GM12873 (cell line): ENCODE measurements at regions not wholly inside any gene's neighbourhood (a gene's known extent, or its start where the extent isn't known, plus 50 kb on each side); places are given as distances from the start of the nearest gene placed in this dataset.

Source experiments
- TF ChIP-seq, protein P1 (sequence below): IDR thresholded peaks from 2 replicates; pipeline ENCODE4 v1.5.1; 2012; ENCODE audit warnings: low read depth, mild to moderate bottlenecking, moderate library complexity, low read length, control low read depth; ENCODE audit not compliant: insufficient read depth; ENCODE audit errors: missing control alignments

DNA sequence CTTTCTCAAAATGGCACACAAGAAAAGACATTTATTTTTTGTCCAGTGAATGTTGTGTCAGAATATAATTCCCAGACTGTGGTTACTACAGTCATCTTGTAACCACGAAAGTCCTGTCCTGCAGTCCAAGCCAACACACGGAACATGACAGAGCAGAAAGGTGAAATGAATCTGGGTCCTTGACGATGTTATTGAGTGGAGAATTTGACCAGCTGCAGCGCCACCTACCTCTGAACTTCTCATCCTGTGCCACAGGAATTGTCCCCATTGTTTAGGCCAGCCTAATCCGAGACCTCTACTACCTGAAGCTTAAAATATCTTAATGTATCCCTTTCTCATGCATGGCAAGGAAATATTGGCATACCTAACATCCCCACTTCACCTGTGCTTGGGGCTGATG lies 64.1 kb upstream of the OTX2 start:
- TF ChIP-seq, protein P1, sequence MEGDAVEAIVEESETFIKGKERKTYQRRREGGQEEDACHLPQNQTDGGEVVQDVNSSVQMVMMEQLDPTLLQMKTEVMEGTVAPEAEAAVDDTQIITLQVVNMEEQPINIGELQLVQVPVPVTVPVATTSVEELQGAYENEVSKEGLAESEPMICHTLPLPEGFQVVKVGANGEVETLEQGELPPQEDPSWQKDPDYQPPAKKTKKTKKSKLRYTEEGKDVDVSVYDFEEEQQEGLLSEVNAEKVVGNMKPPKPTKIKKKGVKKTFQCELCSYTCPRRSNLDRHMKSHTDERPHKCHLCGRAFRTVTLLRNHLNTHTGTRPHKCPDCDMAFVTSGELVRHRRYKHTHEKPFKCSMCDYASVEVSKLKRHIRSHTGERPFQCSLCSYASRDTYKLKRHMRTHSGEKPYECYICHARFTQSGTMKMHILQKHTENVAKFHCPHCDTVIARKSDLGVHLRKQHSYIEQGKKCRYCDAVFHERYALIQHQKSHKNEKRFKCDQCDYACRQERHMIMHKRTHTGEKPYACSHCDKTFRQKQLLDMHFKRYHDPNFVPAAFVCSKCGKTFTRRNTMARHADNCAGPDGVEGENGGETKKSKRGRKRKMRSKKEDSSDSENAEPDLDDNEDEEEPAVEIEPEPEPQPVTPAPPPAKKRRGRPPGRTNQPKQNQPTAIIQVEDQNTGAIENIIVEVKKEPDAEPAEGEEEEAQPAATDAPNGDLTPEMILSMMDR = peak; percentile 59

DNA sequence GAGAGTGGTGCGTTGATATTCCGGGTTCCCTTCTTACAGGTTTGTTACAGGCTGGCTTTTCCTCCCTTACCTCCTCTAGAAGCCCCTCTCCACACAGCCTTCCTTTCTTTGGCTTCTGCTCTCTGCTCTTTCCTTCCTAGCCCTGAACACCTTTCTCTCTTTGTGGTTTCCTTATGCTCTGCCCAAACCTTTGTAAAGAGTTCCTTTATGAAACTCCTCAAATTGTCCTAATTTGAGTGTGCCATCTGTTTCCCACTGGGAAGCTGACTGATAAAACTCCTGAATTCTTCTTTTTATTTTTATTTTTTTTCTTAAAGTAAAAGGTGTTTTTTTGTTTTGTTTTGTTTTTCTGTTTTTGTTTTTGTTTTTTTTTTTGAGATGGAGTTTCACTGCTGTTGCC lies 60.1 kb upstream of the OTX2 start:
- TF ChIP-seq, protein P1 = no peak

DNA sequence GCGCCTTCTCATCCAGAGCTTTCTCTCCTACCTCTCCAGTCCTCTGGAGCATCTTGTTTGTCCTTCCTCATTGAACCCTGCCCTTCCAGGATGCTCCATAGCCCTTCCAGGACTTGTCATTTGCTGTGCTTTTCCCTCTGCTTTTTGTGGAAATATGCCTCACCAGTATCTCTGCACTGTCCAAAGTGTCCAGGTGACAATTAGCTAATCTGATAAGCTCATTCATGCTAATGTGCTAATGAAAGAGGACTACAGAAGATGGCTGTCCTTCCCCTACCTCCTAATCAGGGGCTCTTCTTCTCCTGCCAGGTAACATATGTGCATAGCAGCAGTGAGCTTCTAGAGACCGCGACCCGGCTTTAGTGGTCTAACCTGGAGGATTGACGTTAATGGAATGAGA lies 58.4 kb upstream of the OTX2 start:
- TF ChIP-seq, protein P1 = no peak

DNA sequence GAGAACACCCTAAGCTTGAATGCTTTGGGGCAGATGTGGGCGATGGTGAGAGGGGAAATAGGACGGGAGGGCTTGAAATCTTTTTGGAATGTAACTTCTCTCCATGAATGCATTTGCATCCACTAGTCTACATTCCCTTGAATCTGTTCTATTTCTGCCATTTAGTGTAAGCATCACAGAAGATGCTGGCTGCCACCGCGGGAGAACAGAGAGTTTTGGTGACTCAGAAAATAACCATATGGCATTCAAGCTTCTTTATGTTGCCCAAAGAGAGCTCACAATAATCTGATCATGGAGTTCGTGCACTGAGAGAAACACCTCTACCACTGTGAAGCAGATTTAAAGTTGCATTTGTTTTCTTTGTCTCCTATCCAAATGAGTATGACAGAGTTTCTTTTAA lies 52.6 kb upstream of the OTX2 start:
- TF ChIP-seq, protein P1 = no peak

DNA sequence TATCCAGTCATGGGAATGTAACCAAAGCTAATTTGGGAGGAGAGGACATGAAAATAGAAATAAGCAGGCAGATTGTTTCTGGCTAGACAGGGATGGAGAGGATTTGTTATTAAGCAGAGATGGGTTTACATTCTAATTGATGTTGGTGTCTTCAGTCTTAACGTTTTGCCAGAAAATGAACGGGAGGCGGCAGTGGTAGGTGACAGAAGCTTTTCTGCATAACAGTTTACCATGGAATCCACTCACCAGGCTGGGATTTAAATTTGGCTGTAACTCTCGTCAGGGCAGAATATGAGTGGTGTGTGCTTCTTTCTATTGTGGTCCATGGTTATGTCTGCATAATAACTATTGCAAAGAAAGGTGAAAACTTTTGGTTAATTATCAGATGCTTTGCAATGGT lies 50.2 kb upstream of the OTX2 start:
- TF ChIP-seq, protein P1 = no peak
